ENCODE measurements at regions not wholly inside any gene's neighbourhood (a gene's known extent, or its start where the extent isn't known, plus 50 kb on each side); places are given as distances from the start of the nearest gene placed in this dataset.

GRCh38 chr4:63464393-63464792 is 944.9 kb downstream of the TECRL start:
- TF ChIP-seq CTCF (conservative IDR thresholded peaks at IDR 0.05) (no peak), ZFX (IDR thresholded peaks at IDR 0.05) (no peak)

All from C4-2B (cell line).